ENCODE measurements at regions not wholly inside any gene's neighbourhood (a gene's known extent, or its start where the extent isn't known, plus 50 kb on each side); places are given as distances from the start of the nearest gene placed in this dataset.

DNA sequence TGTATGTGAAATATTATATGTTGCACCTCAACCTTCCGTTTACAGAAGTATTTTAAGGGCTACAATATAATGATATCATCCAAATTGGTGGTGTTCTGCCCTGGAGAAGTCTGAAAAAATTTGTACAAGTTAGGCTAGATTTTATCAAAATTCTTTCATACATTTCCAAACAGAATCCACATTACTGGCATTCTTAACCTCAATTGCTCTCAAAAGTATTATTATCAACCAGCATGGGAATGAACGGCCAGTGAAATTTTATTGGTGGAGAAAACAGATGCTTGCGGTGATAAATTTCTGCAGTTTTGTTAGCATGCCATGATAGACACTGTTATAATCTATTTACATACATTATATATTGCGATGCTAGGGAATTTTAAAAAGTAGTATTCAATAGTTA lies 88.3 kb upstream of the TFPI start:
- no peak overlapping the region for H3K4me3 Mint-ChIP-seq
- no peaks in the 10 kb centered on the region for H3K27me3 Mint-ChIP-seq (ENCODE audit: low read depth in 3 of 3)
- no peaks in the 10 kb centered on the region for H3K36me3 ChIP-seq (replicated peaks in 1 of 2; ENCODE audit: control insufficient read depth in 1 of 2, insufficient read depth in 2 of 2, low read length in 2 of 2)
- no peaks in the 10 kb centered on the region for H3K36me3 Mint-ChIP-seq
- no peaks in the 10 kb centered on the region for H3K4me1 ChIP-seq (ENCODE audit: control insufficient read depth in 1 of 2, insufficient read depth in 2 of 2, low read length in 2 of 2)
- no peak overlapping the region for H3K27ac Mint-ChIP-seq
- DNase-seq, result no peak
- H3K27ac ChIP-seq (ENCODE audit: low read depth in 1 of 2, low read length in 2 of 2), result no peak overlapping the region
- no peaks in the 10 kb centered on the region for H3K27me3 ChIP-seq (ENCODE audit: control insufficient read depth in 2 of 2, insufficient read depth in 2 of 2, low read length in 2 of 2)
- no peak overlapping the region for H3K9ac ChIP-seq (ENCODE audit: insufficient read depth, low read length, poor library complexity, severe bottlenecking)
- no peaks in the 10 kb centered on the region for H4K20me1 ChIP-seq (ENCODE audit: insufficient read depth, low read length)
- H3K4me3 ChIP-seq (replicated peaks in 1 of 3; ENCODE audit: low read depth in 2 of 3, low read length in 3 of 3), result no peak overlapping the region
- no peaks in the 10 kb centered on the region for H3K79me2 ChIP-seq (ENCODE audit: insufficient read depth, low read length)
- WGBS (ENCODE audit: insufficient coverage), result no CpG with 5 or more reads among the region's 4 CpGs
- H3K4me1 Mint-ChIP-seq, result no peaks in the 10 kb centered on the region
- no peak overlapping the region for H2AFZ ChIP-seq (ENCODE audit: insufficient read depth, low read depth, low read length, poor library complexity, severe bottlenecking)
- intact Hi-C loops (cut with micrococcal nuclease), result no loop called here
- H3K9me3 ChIP-seq (replicated peaks in 1 of 2; ENCODE audit: control insufficient read depth in 1 of 2, insufficient read depth in 1 of 2, low read length in 2 of 2), result no peaks in the 10 kb centered on the region
- TF ChIP-seq, protein P1, sequence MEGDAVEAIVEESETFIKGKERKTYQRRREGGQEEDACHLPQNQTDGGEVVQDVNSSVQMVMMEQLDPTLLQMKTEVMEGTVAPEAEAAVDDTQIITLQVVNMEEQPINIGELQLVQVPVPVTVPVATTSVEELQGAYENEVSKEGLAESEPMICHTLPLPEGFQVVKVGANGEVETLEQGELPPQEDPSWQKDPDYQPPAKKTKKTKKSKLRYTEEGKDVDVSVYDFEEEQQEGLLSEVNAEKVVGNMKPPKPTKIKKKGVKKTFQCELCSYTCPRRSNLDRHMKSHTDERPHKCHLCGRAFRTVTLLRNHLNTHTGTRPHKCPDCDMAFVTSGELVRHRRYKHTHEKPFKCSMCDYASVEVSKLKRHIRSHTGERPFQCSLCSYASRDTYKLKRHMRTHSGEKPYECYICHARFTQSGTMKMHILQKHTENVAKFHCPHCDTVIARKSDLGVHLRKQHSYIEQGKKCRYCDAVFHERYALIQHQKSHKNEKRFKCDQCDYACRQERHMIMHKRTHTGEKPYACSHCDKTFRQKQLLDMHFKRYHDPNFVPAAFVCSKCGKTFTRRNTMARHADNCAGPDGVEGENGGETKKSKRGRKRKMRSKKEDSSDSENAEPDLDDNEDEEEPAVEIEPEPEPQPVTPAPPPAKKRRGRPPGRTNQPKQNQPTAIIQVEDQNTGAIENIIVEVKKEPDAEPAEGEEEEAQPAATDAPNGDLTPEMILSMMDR (IDR thresholded peaks at IDR 0.05), result no peak
- H3K4me2 ChIP-seq (replicated peaks; ENCODE audit: extremely low read depth, low read length, poor library complexity, severe bottlenecking), result no peak overlapping the region
- H3K9me3 Mint-ChIP-seq, result peaks cover 0 to 5% (median 1%) of the 10 kb centered on the region in 7 donors

DNA sequence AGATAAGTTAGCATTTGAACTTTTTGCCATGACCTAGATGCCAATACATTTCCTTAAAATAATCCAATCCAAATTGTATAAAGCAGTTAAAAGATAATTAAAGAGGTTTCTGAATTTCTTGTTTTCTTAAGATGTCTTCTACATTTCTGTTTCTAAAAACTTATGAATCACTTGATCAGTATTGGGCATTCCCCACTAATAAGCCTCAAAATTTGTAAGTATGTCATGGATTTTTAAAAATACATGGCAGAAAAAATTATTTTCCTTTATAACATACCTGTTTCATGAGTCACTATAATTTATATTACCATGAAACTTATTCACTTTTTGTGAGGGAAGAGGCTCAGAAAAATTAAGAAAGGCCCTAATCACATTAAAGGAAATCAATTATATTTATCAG lies 90.3 kb upstream of the TFPI start:
- Mint-ChIP-seq H3K27me3 (ENCODE audit: low read depth in 3 of 3) (no peaks in the 10 kb centered on the region), H3K4me1 (no peaks in the 10 kb centered on the region), H3K36me3 (no peaks in the 10 kb centered on the region), H3K9me3 (no peaks in the 10 kb centered on the region), H3K27ac (no peak overlapping the region), H3K4me3 (no peak overlapping the region)
- H3K27me3 ChIP-seq (ENCODE audit: control insufficient read depth in 2 of 2, insufficient read depth in 2 of 2, low read length in 2 of 2), result no peaks in the 10 kb centered on the region
- no peak overlapping the region for H3K4me2 ChIP-seq (replicated peaks; ENCODE audit: extremely low read depth, low read length, poor library complexity, severe bottlenecking)
- DNase-seq, result no peak
- no peaks in the 10 kb centered on the region for H3K79me2 ChIP-seq (ENCODE audit: insufficient read depth, low read length)
- no peak overlapping the region for H3K4me3 ChIP-seq (replicated peaks in 1 of 3; ENCODE audit: low read depth in 2 of 3, low read length in 3 of 3)
- H3K27ac ChIP-seq (ENCODE audit: low read depth in 1 of 2, low read length in 2 of 2), result no peak overlapping the region
- H2AFZ ChIP-seq (ENCODE audit: insufficient read depth, low read depth, low read length, poor library complexity, severe bottlenecking), result no peak overlapping the region
- H3K36me3 ChIP-seq (replicated peaks in 1 of 2; ENCODE audit: control insufficient read depth in 1 of 2, insufficient read depth in 2 of 2, low read length in 2 of 2), result no peaks in the 10 kb centered on the region
- no peak overlapping the region for H3K9ac ChIP-seq (ENCODE audit: insufficient read depth, low read length, poor library complexity, severe bottlenecking)
- intact Hi-C loops (cut with micrococcal nuclease), result no loop called here
- no peaks in the 10 kb centered on the region for H3K4me1 ChIP-seq (ENCODE audit: control insufficient read depth in 1 of 2, insufficient read depth in 2 of 2, low read length in 2 of 2)
- TF ChIP-seq, protein P1 (IDR thresholded peaks at IDR 0.05), result no peak
- H4K20me1 ChIP-seq (ENCODE audit: insufficient read depth, low read length), result no peaks in the 10 kb centered on the region
- no peaks in the 10 kb centered on the region for H3K9me3 ChIP-seq (replicated peaks in 1 of 2; ENCODE audit: control insufficient read depth in 1 of 2, insufficient read depth in 1 of 2, low read length in 2 of 2)

Data from CD14-positive monocyte (primary cell).